DOHH2 (cell line): ENCODE measurements at regions not wholly inside any gene's neighbourhood (a gene's known extent, or its start where the extent isn't known, plus 50 kb on each side); places are given as distances from the start of the nearest gene placed in this dataset.
"Not testable (repeated sequence)": the region's sequence is repeated elsewhere in the genome, so short reads cannot be mapped to it uniquely, and the experiment has no call there.

ENCODE experiments used
- EZH2phosphoT487 ChIP-seq: fragments of 200-600 bp; sonication (generic); IDR thresholded peaks from 2 replicates; pipeline ENCODE4 v1.6.1; 2017; ENCODE audit warnings: borderline replicate concordance, mild to moderate bottlenecking, antibody characterized with exemption, low read length, moderate library complexity, mixed read lengths
- TF ChIP-seq, protein P1 (sequence below): fragments of 200-600 bp; sonication (generic); IDR thresholded peaks from one replicate; pipeline ENCODE4 v1.5.1; 2014; ENCODE audit warnings: antibody characterized with exemption, mild to moderate bottlenecking, low read depth, low read length; ENCODE audit not compliant: poor library complexity, severe bottlenecking

- TF ChIP-seq, protein P1, sequence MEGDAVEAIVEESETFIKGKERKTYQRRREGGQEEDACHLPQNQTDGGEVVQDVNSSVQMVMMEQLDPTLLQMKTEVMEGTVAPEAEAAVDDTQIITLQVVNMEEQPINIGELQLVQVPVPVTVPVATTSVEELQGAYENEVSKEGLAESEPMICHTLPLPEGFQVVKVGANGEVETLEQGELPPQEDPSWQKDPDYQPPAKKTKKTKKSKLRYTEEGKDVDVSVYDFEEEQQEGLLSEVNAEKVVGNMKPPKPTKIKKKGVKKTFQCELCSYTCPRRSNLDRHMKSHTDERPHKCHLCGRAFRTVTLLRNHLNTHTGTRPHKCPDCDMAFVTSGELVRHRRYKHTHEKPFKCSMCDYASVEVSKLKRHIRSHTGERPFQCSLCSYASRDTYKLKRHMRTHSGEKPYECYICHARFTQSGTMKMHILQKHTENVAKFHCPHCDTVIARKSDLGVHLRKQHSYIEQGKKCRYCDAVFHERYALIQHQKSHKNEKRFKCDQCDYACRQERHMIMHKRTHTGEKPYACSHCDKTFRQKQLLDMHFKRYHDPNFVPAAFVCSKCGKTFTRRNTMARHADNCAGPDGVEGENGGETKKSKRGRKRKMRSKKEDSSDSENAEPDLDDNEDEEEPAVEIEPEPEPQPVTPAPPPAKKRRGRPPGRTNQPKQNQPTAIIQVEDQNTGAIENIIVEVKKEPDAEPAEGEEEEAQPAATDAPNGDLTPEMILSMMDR, result not testable (repeated sequence)
- TF ChIP-seq EZH2phosphoT487, result not testable (repeated sequence)
Measured at GRCh38 chr3:118678663-118679062, 356.0 kb downstream of the IGSF11 start.
